ENCODE measurements at regions not wholly inside any gene's neighbourhood (a gene's known extent, or its start where the extent isn't known, plus 50 kb on each side); places are given as distances from the start of the nearest gene placed in this dataset.

DNA sequence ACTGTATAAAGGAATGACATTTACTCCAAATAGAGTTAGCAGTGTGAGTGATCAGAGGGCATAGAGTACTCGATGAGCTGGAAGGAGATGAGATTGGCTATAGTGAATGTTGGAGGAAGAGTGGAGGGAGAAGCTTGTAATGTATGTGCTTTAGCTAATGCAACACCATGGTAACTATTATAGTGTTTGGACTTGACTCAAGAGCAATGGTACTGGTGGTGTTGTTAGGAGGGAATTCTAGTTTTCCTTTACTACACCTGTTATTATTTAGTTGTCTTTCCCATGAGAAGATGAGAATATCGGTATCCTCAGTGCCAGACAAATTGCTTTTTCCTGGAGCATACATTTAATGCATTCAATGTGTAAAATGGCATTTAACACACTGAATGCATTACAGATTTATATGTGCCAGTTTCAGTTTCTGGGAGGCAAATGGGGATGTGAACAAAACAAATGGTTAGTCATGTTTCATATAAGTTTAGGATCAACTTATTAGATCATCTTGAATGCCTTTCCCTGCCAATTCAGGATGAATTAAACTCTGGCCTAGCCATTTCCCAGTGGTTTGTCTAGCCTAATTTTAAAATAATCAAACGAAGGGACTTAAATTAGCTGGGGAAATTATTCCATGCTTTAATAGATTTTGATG is 291.1 kb upstream of the ADAMTS5 start:
- Histone ChIP-seq H3K79me2 (ENCODE audit: control insufficient read depth, insufficient read depth, low read length) (no peaks in the 10 kb centered on the region), H3K27me3 (ENCODE audit: control insufficient read depth, extremely low read depth, insufficient read depth, low read length) (no peaks in the 10 kb centered on the region), H3K9ac (ENCODE audit: control insufficient read depth, extremely low read depth, insufficient read depth, low read length) (no peak overlapping the region), H3K36me3 (ENCODE audit: control insufficient read depth in 2 of 2, extremely low read depth in 1 of 2, insufficient read depth in 2 of 2, low read length in 2 of 2) (no peaks in the 10 kb centered on the region), H3K27ac (ENCODE audit: control insufficient read depth, insufficient read depth, low read length) (no peak overlapping the region), H4K20me1 (ENCODE audit: control insufficient read depth, extremely low read depth, insufficient read depth, low read length) (no peaks in the 10 kb centered on the region), H3K9me3 (ENCODE audit: control insufficient read depth, low read depth, low read length) (no peaks in the 10 kb centered on the region), H2AFZ (ENCODE audit: control insufficient read depth, low read length) (no peak overlapping the region), H3K4me1 (ENCODE audit: control insufficient read depth, extremely low read depth, insufficient read depth, low read length) (no peaks in the 10 kb centered on the region), H3K4me3 (ENCODE audit: control insufficient read depth in 2 of 3, extremely low read depth in 1 of 3, insufficient read depth in 2 of 3, low read depth in 1 of 3, low read length in 3 of 3) (no peak overlapping the region), H3K4me2 (ENCODE audit: control insufficient read depth, extremely low read depth, insufficient read depth, low read depth, low read length) (no peak overlapping the region), H3K9me1 (ENCODE audit: control insufficient read depth, extremely low read depth, insufficient read depth, low read length) (no peaks in the 10 kb centered on the region)
- dilution Hi-C loops (cut with MboI; ENCODE audit: extremely low pct_ligation_motif_present, low sequenced_read_pairs), result no loop called here
- FAIRE-seq (no peak), DNase-seq (ENCODE audit: low read depth, low spot score) (no peak)
- no peak for TF ChIP-seq EZH2 (IDR thresholded peaks at IDR 0.05; ENCODE audit: low read length)
- TF ChIP-seq, protein P1, sequence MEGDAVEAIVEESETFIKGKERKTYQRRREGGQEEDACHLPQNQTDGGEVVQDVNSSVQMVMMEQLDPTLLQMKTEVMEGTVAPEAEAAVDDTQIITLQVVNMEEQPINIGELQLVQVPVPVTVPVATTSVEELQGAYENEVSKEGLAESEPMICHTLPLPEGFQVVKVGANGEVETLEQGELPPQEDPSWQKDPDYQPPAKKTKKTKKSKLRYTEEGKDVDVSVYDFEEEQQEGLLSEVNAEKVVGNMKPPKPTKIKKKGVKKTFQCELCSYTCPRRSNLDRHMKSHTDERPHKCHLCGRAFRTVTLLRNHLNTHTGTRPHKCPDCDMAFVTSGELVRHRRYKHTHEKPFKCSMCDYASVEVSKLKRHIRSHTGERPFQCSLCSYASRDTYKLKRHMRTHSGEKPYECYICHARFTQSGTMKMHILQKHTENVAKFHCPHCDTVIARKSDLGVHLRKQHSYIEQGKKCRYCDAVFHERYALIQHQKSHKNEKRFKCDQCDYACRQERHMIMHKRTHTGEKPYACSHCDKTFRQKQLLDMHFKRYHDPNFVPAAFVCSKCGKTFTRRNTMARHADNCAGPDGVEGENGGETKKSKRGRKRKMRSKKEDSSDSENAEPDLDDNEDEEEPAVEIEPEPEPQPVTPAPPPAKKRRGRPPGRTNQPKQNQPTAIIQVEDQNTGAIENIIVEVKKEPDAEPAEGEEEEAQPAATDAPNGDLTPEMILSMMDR (optimal IDR thresholded peaks at IDR 0.05 in 1 of 3, IDR thresholded peaks at IDR 0.05 in 1 of 3, conservative IDR thresholded peaks at IDR 0.05 in 1 of 3; ENCODE audit: extremely low read depth in 1 of 3, insufficient read depth in 2 of 3, low read length in 3 of 3), result no peak

DNA sequence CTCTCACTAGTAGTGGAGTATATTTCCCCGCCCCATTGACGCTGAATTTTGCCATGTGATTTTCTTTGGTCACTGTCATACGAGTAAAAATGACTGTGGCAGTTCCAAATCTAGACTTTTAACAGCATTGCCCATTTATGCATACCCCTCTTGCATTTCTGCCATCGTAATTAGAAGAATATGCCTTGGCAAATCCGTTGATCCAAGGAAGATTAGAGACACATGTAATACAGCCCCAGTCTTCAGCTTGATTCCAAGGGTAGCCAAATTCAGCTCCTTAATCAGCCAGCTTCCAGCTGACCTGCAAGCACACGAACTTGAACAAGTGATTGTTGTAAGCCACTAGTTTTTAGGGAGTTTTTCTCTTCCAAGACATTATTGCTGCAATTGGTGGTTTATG is 290.3 kb upstream of the ADAMTS5 start:
- Histone ChIP-seq H3K79me2 (ENCODE audit: control insufficient read depth, insufficient read depth, low read length) (no peaks in the 10 kb centered on the region), H3K9me1 (ENCODE audit: control insufficient read depth, extremely low read depth, insufficient read depth, low read length) (no peaks in the 10 kb centered on the region), H4K20me1 (ENCODE audit: control insufficient read depth, extremely low read depth, insufficient read depth, low read length) (no peaks in the 10 kb centered on the region), H3K9ac (ENCODE audit: control insufficient read depth, extremely low read depth, insufficient read depth, low read length) (no peak overlapping the region), H3K4me1 (ENCODE audit: control insufficient read depth, extremely low read depth, insufficient read depth, low read length) (no peaks in the 10 kb centered on the region), H3K36me3 (ENCODE audit: control insufficient read depth in 2 of 2, extremely low read depth in 1 of 2, insufficient read depth in 2 of 2, low read length in 2 of 2) (no peaks in the 10 kb centered on the region), H3K9me3 (ENCODE audit: control insufficient read depth, low read depth, low read length) (no peaks in the 10 kb centered on the region), H3K4me2 (ENCODE audit: control insufficient read depth, extremely low read depth, insufficient read depth, low read depth, low read length) (no peak overlapping the region), H3K4me3 (ENCODE audit: control insufficient read depth in 2 of 3, extremely low read depth in 1 of 3, insufficient read depth in 2 of 3, low read depth in 1 of 3, low read length in 3 of 3) (no peak overlapping the region), H2AFZ (ENCODE audit: control insufficient read depth, low read length) (no peak overlapping the region), H3K27me3 (ENCODE audit: control insufficient read depth, extremely low read depth, insufficient read depth, low read length) (no peaks in the 10 kb centered on the region), H3K27ac (ENCODE audit: control insufficient read depth, insufficient read depth, low read length) (no peak overlapping the region)
- dilution Hi-C loops (cut with MboI; ENCODE audit: extremely low pct_ligation_motif_present, low sequenced_read_pairs), result no loop called here
- DNase-seq (ENCODE audit: low read depth, low spot score) (no peak), FAIRE-seq (no peak)
- TF ChIP-seq EZH2 (IDR thresholded peaks at IDR 0.05; ENCODE audit: low read length), result no peak

DNA sequence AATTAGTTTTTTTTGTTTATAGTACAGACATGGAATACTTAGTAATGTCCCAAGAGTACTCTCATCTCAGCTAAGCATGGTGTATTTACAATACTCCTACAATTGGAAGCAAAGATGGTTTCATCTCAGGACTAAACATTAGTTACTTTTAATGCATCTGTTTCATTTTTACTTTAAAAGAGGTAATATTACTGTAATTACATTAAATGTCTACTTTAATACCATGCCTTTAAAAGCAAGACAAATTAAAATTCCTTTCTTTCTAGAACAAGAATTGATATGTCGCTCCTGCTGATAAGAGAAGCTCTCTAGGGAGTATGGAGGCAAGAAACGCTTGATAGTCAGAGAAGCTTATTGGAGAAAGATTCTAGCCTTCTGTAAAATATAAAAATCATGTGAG is 284.9 kb upstream of the ADAMTS5 start:
- dilution Hi-C loops (cut with MboI; ENCODE audit: extremely low pct_ligation_motif_present, low sequenced_read_pairs), result no loop called here
- Histone ChIP-seq H4K20me1 (ENCODE audit: control insufficient read depth, extremely low read depth, insufficient read depth, low read length) (no peaks in the 10 kb centered on the region), H3K9me1 (ENCODE audit: control insufficient read depth, extremely low read depth, insufficient read depth, low read length) (no peaks in the 10 kb centered on the region), H3K36me3 (ENCODE audit: control insufficient read depth in 2 of 2, extremely low read depth in 1 of 2, insufficient read depth in 2 of 2, low read length in 2 of 2) (no peaks in the 10 kb centered on the region), H3K79me2 (ENCODE audit: control insufficient read depth, insufficient read depth, low read length) (no peaks in the 10 kb centered on the region), H3K4me1 (ENCODE audit: control insufficient read depth, extremely low read depth, insufficient read depth, low read length) (no peaks in the 10 kb centered on the region), H2AFZ (ENCODE audit: control insufficient read depth, low read length) (no peak overlapping the region), H3K4me2 (ENCODE audit: control insufficient read depth, extremely low read depth, insufficient read depth, low read depth, low read length) (no peak overlapping the region), H3K4me3 (ENCODE audit: control insufficient read depth in 2 of 3, extremely low read depth in 1 of 3, insufficient read depth in 2 of 3, low read depth in 1 of 3, low read length in 3 of 3) (no peak overlapping the region), H3K27me3 (ENCODE audit: control insufficient read depth, extremely low read depth, insufficient read depth, low read length) (no peaks in the 10 kb centered on the region), H3K9ac (ENCODE audit: control insufficient read depth, extremely low read depth, insufficient read depth, low read length) (no peak overlapping the region), H3K9me3 (ENCODE audit: control insufficient read depth, low read depth, low read length) (no peaks in the 10 kb centered on the region), H3K27ac (ENCODE audit: control insufficient read depth, insufficient read depth, low read length) (no peak overlapping the region)
- DNase-seq (ENCODE audit: low read depth, low spot score) (no peak), FAIRE-seq (no peak)
- TF ChIP-seq, protein P1 (optimal IDR thresholded peaks at IDR 0.05 in 1 of 3, IDR thresholded peaks at IDR 0.05 in 1 of 3, conservative IDR thresholded peaks at IDR 0.05 in 1 of 3; ENCODE audit: extremely low read depth in 1 of 3, insufficient read depth in 2 of 3, low read length in 3 of 3), result no peak
- no peak for TF ChIP-seq EZH2 (IDR thresholded peaks at IDR 0.05; ENCODE audit: low read length)
